KOPT-K1 (cell line): ENCODE measurements at regions not wholly inside any gene's neighbourhood (a gene's known extent, or its start where the extent isn't known, plus 50 kb on each side); places are given as distances from the start of the nearest gene placed in this dataset.
"Not testable (repeated sequence)": the region's sequence is repeated elsewhere in the genome, so short reads cannot be mapped to it uniquely, and the experiment has no call there.

ENCODE experiments used
- H3K27ac ChIP-seq: fragments of 200-600 bp; sonication (generic); 2 replicates; pipeline ENCODE4 v1.5.1; 2016; ENCODE audit warnings: antibody characterized with exemption, mild to moderate bottlenecking, low read depth, low read length; ENCODE audit not compliant: poor library complexity, severe bottlenecking
- H3K36me3 ChIP-seq: fragments of 200-600 bp; sonication (generic); 2 replicates; pipeline ENCODE4 v1.5.1; 2017; ENCODE audit warnings: antibody characterized with exemption, mild to moderate bottlenecking, low read length, moderate library complexity; ENCODE audit not compliant: insufficient read depth
- H3K9me3 ChIP-seq: fragments of 200-600 bp; sonication (generic); 2 replicates; pipeline ENCODE4 v1.5.1; 2017; ENCODE audit warnings: antibody characterized with exemption, low read length, mild to moderate bottlenecking; ENCODE audit not compliant: insufficient read depth, poor library complexity, severe bottlenecking

GRCh38 chr21:35512346-35512745 is 463.2 kb upstream of the RUNX1 start:
- H3K36me3 ChIP-seq: no peaks in the 10 kb centered on the region
- H3K27ac ChIP-seq: no peak overlapping the region
- H3K9me3 ChIP-seq: no peaks in the 10 kb centered on the region

GRCh38 chr21:35511696-35512162 is 462.6 kb upstream of the RUNX1 start:
- no peaks in the 10 kb centered on the region for H3K9me3 ChIP-seq
- H3K36me3 ChIP-seq: no peaks in the 10 kb centered on the region
- no peak overlapping the region for H3K27ac ChIP-seq

GRCh38 chr21:35510957-35511695 is 462.0 kb upstream of the RUNX1 start:
- Histone ChIP-seq H3K27ac (no peak overlapping the region), H3K9me3 (no peaks in the 10 kb centered on the region), H3K36me3 (no peaks in the 10 kb centered on the region)

- Histone ChIP-seq H3K9me3 (no peaks in the 10 kb centered on the region), H3K36me3 (no peaks in the 10 kb centered on the region), H3K27ac (no peak overlapping the region)
These were observed 461.2 kb upstream of the RUNX1 start for GRCh38 chr21:35510294-35510693.

DNA sequence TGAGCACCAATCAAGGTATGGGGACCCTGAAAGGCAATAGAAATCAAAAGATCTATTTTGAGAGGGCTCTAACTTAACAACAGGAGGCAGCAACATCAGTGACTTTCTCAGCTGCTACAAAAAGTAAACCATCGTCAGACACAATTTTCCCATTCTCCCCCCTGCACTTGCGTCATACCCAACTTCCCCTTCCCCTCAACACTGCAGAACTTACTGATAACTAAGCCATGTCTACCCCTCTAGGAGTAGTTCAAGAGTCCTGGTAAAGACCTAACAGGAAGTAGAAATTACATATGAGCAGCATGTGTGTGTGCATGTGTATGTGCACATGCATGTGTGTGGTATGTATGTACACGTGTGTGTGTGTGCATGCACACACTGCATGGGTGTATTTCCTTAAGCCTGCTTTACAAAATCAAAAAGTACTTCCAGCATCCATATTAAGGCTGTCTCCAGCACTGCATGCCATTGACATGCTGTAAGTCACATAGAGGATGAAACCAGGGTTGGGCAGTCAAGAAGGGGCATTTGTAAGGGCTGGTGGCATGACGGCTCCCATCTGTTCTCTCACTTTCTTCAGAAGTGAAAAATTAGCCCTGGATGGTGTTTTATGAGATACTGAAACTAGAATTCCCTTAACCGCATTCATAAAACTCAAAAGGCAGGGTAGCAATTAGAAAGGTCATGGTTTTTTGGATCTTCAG is 460.1 kb upstream of the RUNX1 start:
- Histone ChIP-seq H3K27ac (no peak overlapping the region), H3K36me3 (no peaks in the 10 kb centered on the region), H3K9me3 (no peaks in the 10 kb centered on the region)

GRCh38 chr21:35508139-35508888 is 459.2 kb upstream of the RUNX1 start:
- no peaks in the 10 kb centered on the region for H3K9me3 ChIP-seq
- no peaks in the 10 kb centered on the region for H3K36me3 ChIP-seq

DNA sequence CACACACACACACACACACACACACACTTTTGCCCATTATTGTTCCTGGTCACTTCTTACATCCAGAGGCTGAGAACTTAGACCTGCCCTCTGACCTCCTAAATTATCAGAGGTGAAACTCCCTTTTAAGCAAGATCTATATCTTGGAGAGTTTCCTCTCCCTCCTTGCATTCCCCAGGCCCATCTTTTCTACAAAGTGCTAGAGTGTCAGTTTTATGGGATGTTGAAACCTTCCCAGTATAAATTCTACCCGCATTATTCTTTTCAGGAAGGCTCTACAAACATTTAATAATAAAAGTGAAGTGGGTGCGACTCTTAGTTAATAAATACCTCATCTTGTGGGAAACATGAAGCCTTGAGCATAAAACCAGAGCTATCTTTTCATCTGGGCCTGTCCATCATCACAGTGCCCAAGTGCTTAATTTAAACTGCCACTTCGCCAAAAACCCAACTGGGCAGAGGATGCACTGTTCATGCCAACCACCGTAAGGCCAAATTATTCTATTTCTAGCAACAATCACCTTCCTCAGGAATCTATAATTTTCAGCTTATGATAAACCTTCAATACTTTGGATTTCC is 458.2 kb upstream of the RUNX1 start:
- no peak overlapping the region for H3K27ac ChIP-seq
- no peaks in the 10 kb centered on the region for H3K36me3 ChIP-seq
- no peaks in the 10 kb centered on the region for H3K9me3 ChIP-seq

More at GRCh38 chr21:35508139-35508888, 459.2 kb upstream of the RUNX1 start:
- H3K27ac ChIP-seq: no peak overlapping the region

- Histone ChIP-seq H3K27ac (no peak overlapping the region), H3K36me3 (no peaks in the 10 kb centered on the region), H3K9me3 (no peaks in the 10 kb centered on the region)
These were observed 457.7 kb upstream of the RUNX1 start for GRCh38 chr21:35506771-35507170.

GRCh38 chr21:35506352-35506751 is 457.2 kb upstream of the RUNX1 start:
- no peak overlapping the region for H3K27ac ChIP-seq
- H3K9me3 ChIP-seq: no peaks in the 10 kb centered on the region
- no peaks in the 10 kb centered on the region for H3K36me3 ChIP-seq

DNA sequence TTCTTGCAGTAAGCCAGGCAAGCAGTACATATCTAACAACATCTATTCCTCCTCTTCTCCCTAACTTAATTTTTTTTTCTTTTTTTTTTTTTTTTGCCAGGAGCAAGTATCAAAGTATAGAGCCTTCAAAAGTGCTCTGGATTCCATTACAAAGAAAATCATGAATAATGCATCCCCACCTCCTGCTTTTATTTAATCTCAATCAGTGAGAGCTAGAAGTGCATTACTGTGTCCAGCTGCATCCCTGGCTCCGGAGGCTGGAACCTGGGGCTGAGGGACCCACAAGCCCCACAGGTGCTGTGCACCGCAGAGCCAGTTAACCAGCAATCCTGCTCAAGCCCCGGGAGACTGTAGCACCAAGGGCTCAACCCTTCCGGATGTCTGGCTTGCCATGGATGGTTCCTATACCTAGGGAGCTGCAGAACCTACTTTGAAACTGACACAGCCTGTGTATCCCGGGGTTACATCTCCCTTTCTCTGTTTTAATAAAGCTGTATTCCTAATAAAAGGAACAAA is 455.9 kb upstream of the RUNX1 start:
- Histone ChIP-seq H3K36me3 (no peaks in the 10 kb centered on the region), H3K27ac (no peak overlapping the region), H3K9me3 (no peaks in the 10 kb centered on the region)

GRCh38 chr21:35504277-35504676 is 455.2 kb upstream of the RUNX1 start:
- H3K36me3 ChIP-seq: no peaks in the 10 kb centered on the region
- no peaks in the 10 kb centered on the region for H3K9me3 ChIP-seq
- H3K27ac ChIP-seq: peak overlapping the region; percentile 57

- Histone ChIP-seq H3K9me3 (no peaks in the 10 kb centered on the region), H3K27ac (peak overlapping the region; percentile 57), H3K36me3 (no peaks in the 10 kb centered on the region)
These were observed 454.6 kb upstream of the RUNX1 start for GRCh38 chr21:35503671-35504070.

GRCh38 chr21:35502821-35503220 is 453.7 kb upstream of the RUNX1 start:
- Histone ChIP-seq H3K36me3 (no peaks in the 10 kb centered on the region), H3K27ac (peak overlapping the region; percentile 57)

GRCh38 chr21:35497522-35497921 is 448.4 kb upstream of the RUNX1 start:
- H3K9me3 ChIP-seq, H3K27ac ChIP-seq, H3K36me3 ChIP-seq: not testable (repeated sequence)

More at GRCh38 chr21:35502821-35503220, 453.7 kb upstream of the RUNX1 start:
- H3K9me3 ChIP-seq: no peaks in the 10 kb centered on the region
